CD14-positive monocyte (primary cell): ENCODE measurements at regions not wholly inside any gene's neighbourhood (a gene's known extent, or its start where the extent isn't known, plus 50 kb on each side); places are given as distances from the start of the nearest gene placed in this dataset.

Experiments used
- DNase-seq, 3 donors: peaks; one replicate each; pipeline ENCODE4 v3.0.0-alpha.2; 2011 to 2022
- H2AFZ ChIP-seq: 2 replicates; pipeline ENCODE4 v1.6.0; 2012; ENCODE audit warnings: mild to moderate bottlenecking, low read depth, low read length, inconsistent platforms; ENCODE audit not compliant: insufficient read depth, poor library complexity, severe bottlenecking
- H3K27ac ChIP-seq, 2 donors: 1 replicate in 1 of 2; 2 replicates in 1 of 2; pipeline ENCODE4 v1.5.1; 2012 to 2013; ENCODE audit warnings: low read length in 2 of 2, control low read depth in 1 of 2, inconsistent platforms in 1 of 2, low read depth in 1 of 2, mild to moderate bottlenecking in 1 of 2
- H3K27me3 ChIP-seq, 2 donors: one replicate each; pipeline versions ENCODE4 v1.6.0 to v1.6.1; 2011 to 2013; ENCODE audit warnings: low read length in 2 of 2; ENCODE audit not compliant: control insufficient read depth in 2 of 2, insufficient read depth in 2 of 2
- H3K36me3 ChIP-seq, 2 donors: replicated peaks in 1 of 2; 1 replicate in 1 of 2; 2 replicates in 1 of 2; pipeline versions ENCODE4 v1.5.1 to v1.6.1; 2012 to 2013; ENCODE audit warnings: low read length in 2 of 2, control low read depth in 1 of 2, inconsistent platforms in 1 of 2, mild to moderate bottlenecking in 1 of 2; ENCODE audit not compliant: insufficient read depth in 2 of 2, control insufficient read depth in 1 of 2
- H3K4me1 ChIP-seq, 2 donors: 1 replicate in 1 of 2; 2 replicates in 1 of 2; pipeline versions ENCODE4 v1.5.1 to v1.6.1; 2012 to 2013; ENCODE audit warnings: low read length in 2 of 2, control low read depth in 1 of 2, inconsistent platforms in 1 of 2, mild to moderate bottlenecking in 1 of 2, moderate library complexity in 1 of 2; ENCODE audit not compliant: insufficient read depth in 2 of 2, control insufficient read depth in 1 of 2
- H3K4me2 ChIP-seq: replicated peaks from 2 replicates; pipeline ENCODE3; 2012; ENCODE audit warnings: low read length, moderate library complexity, mild to moderate bottlenecking; ENCODE audit not compliant: poor library complexity, severe bottlenecking; ENCODE audit errors: extremely low read depth
- H3K4me3 ChIP-seq, 3 experiments: fragments of 200-600 bp in 1 of 3; sonication (generic) in 1 of 3; replicated peaks in 1 of 3; 1 replicate in 2 of 3; 2 replicates in 1 of 3; pipeline ENCODE4 v1.5.1; 2011 to 2013; ENCODE audit warnings: low read length in 3 of 3, mild to moderate bottlenecking in 3 of 3, control low read depth in 2 of 3, low read depth in 2 of 3, inconsistent platforms in 1 of 3, moderate library complexity in 1 of 3
- H3K79me2 ChIP-seq: 2 replicates; pipeline ENCODE4 v1.6.0; 2012; ENCODE audit warnings: mild to moderate bottlenecking, control low read depth, inconsistent platforms, low read length, moderate library complexity; ENCODE audit not compliant: insufficient read depth
- H3K9ac ChIP-seq: 2 replicates; pipeline ENCODE4 v1.6.0; 2017; ENCODE audit warnings: low read length, mild to moderate bottlenecking; ENCODE audit not compliant: insufficient read depth, poor library complexity, severe bottlenecking
- H3K9me3 ChIP-seq, 2 donors: replicated peaks in 1 of 2; 1 replicate in 1 of 2; 2 replicates in 1 of 2; pipeline versions ENCODE4 v1.5.1 to v1.6.1; 2012 to 2013; ENCODE audit warnings: low read length in 2 of 2, control low read depth in 1 of 2; ENCODE audit not compliant: control insufficient read depth in 1 of 2, insufficient read depth in 1 of 2
- H4K20me1 ChIP-seq: 2 replicates; pipeline ENCODE4 v1.6.0; 2012; ENCODE audit warnings: mild to moderate bottlenecking, low read length, control low read depth, moderate library complexity; ENCODE audit not compliant: insufficient read depth
- H3K27ac Mint-ChIP-seq, 7 donors: one replicate each; pipeline ENCODE4 v1.8.0; 2020; ENCODE audit warnings: mild to moderate bottlenecking in 7 of 7, mixed read lengths in 7 of 7, moderate library complexity in 6 of 7, inconsistent platforms in 2 of 7
- H3K27me3 Mint-ChIP-seq, 3 donors: one replicate each; pipeline ENCODE4 v1.8.0; 2021 to 2022; ENCODE audit warnings: low read depth in 3 of 3, mild to moderate bottlenecking in 3 of 3, mixed read lengths in 3 of 3, moderate library complexity in 3 of 3, inconsistent platforms in 1 of 3
- H3K36me3 Mint-ChIP-seq, 2 donors: one replicate each; pipeline ENCODE4 v1.8.0; 2020; ENCODE audit warnings: mixed read lengths in 2 of 2, inconsistent platforms in 1 of 2, mild to moderate bottlenecking in 1 of 2
- H3K4me1 Mint-ChIP-seq: one replicate; pipeline ENCODE4 v1.8.0; 2020; ENCODE audit warnings: mild to moderate bottlenecking, mixed read lengths
- H3K4me3 Mint-ChIP-seq, 2 donors: one replicate each; pipeline ENCODE4 v1.8.0; 2020; ENCODE audit warnings: mild to moderate bottlenecking in 2 of 2, mixed read lengths in 2 of 2, moderate library complexity in 1 of 2
- H3K9me3 Mint-ChIP-seq, 7 donors: one replicate each; pipeline ENCODE4 v1.8.0; 2020 to 2022; ENCODE audit warnings: mixed read lengths in 7 of 7, mild to moderate bottlenecking in 6 of 7, moderate library complexity in 6 of 7, inconsistent platforms in 2 of 7
- CTCF ChIP-seq: fragments of 200-600 bp; IDR thresholded peaks from one replicate; pipeline ENCODE4 v1.8.0; 2022; ENCODE audit warnings: antibody characterized with exemption, mild to moderate bottlenecking
- WGBS: methylation state at CpG from one replicate; pipeline ENCODE4 v1.1.5; 2013; ENCODE audit warnings: missing lambda C conversion rate; ENCODE audit not compliant: insufficient coverage; 5-methylcytosine and 5-hydroxymethylcytosine counted together
- intact Hi-C, 2 donors: fragments of 100-400 bp; cut with micrococcal nuclease; formaldehyde crosslinking; loops; one replicate each; pipeline versions ENCODE4 v1.15.0 to v1.15.1; 2023

GRCh38 chr3:102586485-102586884 is 151.7 kb downstream of the ZPLD1 start:
- 83% methylated on average over 4 of the region's 4 CpGs for WGBS
- no peak overlapping the region for H3K4me3 ChIP-seq
- peaks cover 1 to 3% (median 2%) of the 10 kb centered on the region in 3 donors for H3K27me3 Mint-ChIP-seq

GRCh38 chr3:102593812-102594602 is 159.2 kb downstream of the ZPLD1 start:
- Histone ChIP-seq H3K9me3 (peaks cover 0 to 10% of the 10 kb centered on the region in 2 donors), H3K4me2 (no peak overlapping the region), H3K9ac (no peak overlapping the region), H3K79me2 (no peaks in the 10 kb centered on the region), H4K20me1 (no peaks in the 10 kb centered on the region), H2AFZ (no peak overlapping the region), H3K4me1 (no peaks in the 10 kb centered on the region), H3K27ac (no peak overlapping the region), H3K4me3 (no peak overlapping the region), H3K27me3 (no peaks in the 10 kb centered on the region), H3K36me3 (no peaks in the 10 kb centered on the region)
- H3K27me3 Mint-ChIP-seq, result peaks cover 0 to 6% (median 2%) of the 10 kb centered on the region in 3 donors
- no peak overlapping the region for H3K4me3 Mint-ChIP-seq
- 100% methylated on average over 1 of the region's 2 CpGs for WGBS
- TF ChIP-seq CTCF, result no peak
- DNase-seq, result no peak
- no peaks in the 10 kb centered on the region for H3K36me3 Mint-ChIP-seq
- intact Hi-C loops, result no loop called here
- no peaks in the 10 kb centered on the region for H3K4me1 Mint-ChIP-seq
- no peak overlapping the region for H3K27ac Mint-ChIP-seq
- H3K9me3 Mint-ChIP-seq, result peaks cover 0 to 13% (median 10%) of the 10 kb centered on the region in 7 donors

More at GRCh38 chr3:102586485-102586884, 151.7 kb downstream of the ZPLD1 start:
- intact Hi-C loops, result no loop called here
- no peaks in the 10 kb centered on the region for H3K4me1 Mint-ChIP-seq
- H3K36me3 Mint-ChIP-seq, result no peaks in the 10 kb centered on the region
- Histone ChIP-seq H3K4me1 (no peaks in the 10 kb centered on the region), H3K9me3 (peaks cover 0 to 7% of the 10 kb centered on the region in 2 donors), H3K36me3 (no peaks in the 10 kb centered on the region), H3K4me2 (no peak overlapping the region), H3K27me3 (no peaks in the 10 kb centered on the region), H3K79me2 (no peaks in the 10 kb centered on the region), H4K20me1 (no peaks in the 10 kb centered on the region), H3K9ac (no peak overlapping the region), H2AFZ (no peak overlapping the region), H3K27ac (no peak overlapping the region)
- no peak overlapping the region for H3K27ac Mint-ChIP-seq
- DNase-seq, result no peak
- TF ChIP-seq CTCF, result no peak
- peak overlapping the region in 1 of 2 donors; percentile 16 for H3K4me3 Mint-ChIP-seq
- H3K9me3 Mint-ChIP-seq, result peaks cover 0 to 3% (median 2%) of the 10 kb centered on the region in 7 donors
